Lower leg skin (tissue), 3 donors: ENCODE measurements at regions not wholly inside any gene's neighbourhood (a gene's known extent, or its start where the extent isn't known, plus 50 kb on each side); places are given as distances from the start of the nearest gene placed in this dataset.

Source experiments
- CTCF ChIP-seq, 3 donors: fragments of 450-650 bp; IDR thresholded peaks; one replicate each; pipeline ENCODE4 v1.5.1; 2016; ENCODE audit warnings: antibody characterized with exemption in 3 of 3, mild to moderate bottlenecking in 3 of 3, moderate library complexity in 2 of 3
- POLR2A ChIP-seq, 2 donors: fragments of 450-650 bp; IDR thresholded peaks; one replicate each; pipeline ENCODE4 v1.6.1; 2016 to 2017; ENCODE audit warnings: antibody characterized with exemption in 2 of 2, mild to moderate bottlenecking in 1 of 2, moderate library complexity in 1 of 2

- TF ChIP-seq CTCF (IDR thresholded peaks at IDR 0.05) = no peak
- no peak for TF ChIP-seq POLR2A (IDR thresholded peaks at IDR 0.05)
Observed at GRCh38 chr7:88462799-88463198, 156.1 kb upstream of the STEAP4 start.
